K562 (cell line): ENCODE measurements at regions not wholly inside any gene's neighbourhood (a gene's known extent, or its start where the extent isn't known, plus 50 kb on each side); places are given as distances from the start of the nearest gene placed in this dataset.

Experiments
- ATAC-seq: fragments of 200-7000 bp; cut with Tn5 transposase; 3 replicates; pipeline ENCODE4 v1.9.1; 2020; ENCODE audit warnings: moderate library complexity
- BruUV-seq: library from RNA; stranded (reverse); fragments of 400-500 nt; replicated peaks from 2 replicates; lab custom pipeline; 2021; lab: Mats Ljungman, UMichigan
- CTCF ChIA-PET: fragments of 300-600 bp; formaldehyde crosslinking; extraction: SDS; loops from one replicate; lab custom pipeline; 2021; ENCODE audit warnings: low intra/inter-chr PET ratio; lab: Yijun Ruan, JAX
- POLR2A ChIA-PET: fragments of 300-600, 350-650 bp; sonication (Branson Sonifier 250); formaldehyde crosslinking; extraction: SDS; loops from one replicate; lab custom pipeline; 2021; ENCODE audit warnings: antibody characterized with exemption, inconsistent platforms; lab: Yijun Ruan, JAX
- DNase-seq, 4 experiments: peaks; one replicate each; pipeline versions ENCODE4 v3.0.0 to v3.0.0-alpha.2; 2011 to 2018; ENCODE audit warnings: low spot score in 3 of 4, mixed read lengths in 3 of 4; ENCODE audit errors: extremely low read depth in 1 of 4
- FAIRE-seq: peaks from 2 replicates; lab custom pipeline; 2011; peaks lifted over from hg19 to GRCh38; lab: Jason Lieb, UNC
- H2AFZ ChIP-seq: 2 replicates; pipeline ENCODE4 v1.6.0; 2011; ENCODE audit warnings: low read depth, low read length, control low read depth, inconsistent platforms
- H3K27ac ChIP-seq: fragments of 200-600 bp; 3 replicates; pipeline ENCODE4 v1.8.0; 2011; ENCODE audit warnings: low read depth, mild to moderate bottlenecking, control low read depth, inconsistent platforms, low read length, moderate library complexity, mixed read lengths; ENCODE audit errors: extremely low read depth
- H3K27me3 ChIP-seq, 2 experiments: fragments of 300-600 bp in 1 of 2; 2 replicates in 1 of 2; 3 replicates in 1 of 2; pipeline versions ENCODE4 v1.6.0 to v1.8.0; 2011; ENCODE audit warnings: inconsistent platforms in 2 of 2, low read length in 2 of 2, mild to moderate bottlenecking in 1 of 2, mixed read lengths in 1 of 2, moderate library complexity in 1 of 2; ENCODE audit not compliant: control insufficient read depth in 2 of 2, insufficient read depth in 2 of 2
- H3K36me3 ChIP-seq: fragments of 300-600 bp; 3 replicates; pipeline ENCODE4 v1.8.0; 2011; ENCODE audit warnings: mild to moderate bottlenecking, low read length, inconsistent platforms; ENCODE audit not compliant: control insufficient read depth, insufficient read depth
- H3K4me1 ChIP-seq, 2 experiments: fragments of 200-600 bp in 1 of 2; replicated peaks in 1 of 2; 2 replicates in 1 of 2; 3 replicates in 1 of 2; pipeline versions ENCODE4 v1.5.1 to v1.8.0; 2011; ENCODE audit warnings: inconsistent platforms in 2 of 2, low read length in 2 of 2, mild to moderate bottlenecking in 1 of 2, mixed read lengths in 1 of 2, moderate library complexity in 1 of 2; ENCODE audit not compliant: control insufficient read depth in 2 of 2, insufficient read depth in 2 of 2
- H3K4me2 ChIP-seq: 2 replicates; pipeline ENCODE4 v1.6.1; 2011; ENCODE audit warnings: low read length, control low read depth, inconsistent platforms, mixed read lengths; ENCODE audit not compliant: insufficient read depth
- H3K4me3 ChIP-seq: fragments of 200-600 bp; sonication (generic), shearing (Covaris generic); 2 replicates; pipeline ENCODE4 v1.5.1; 2016; ENCODE audit warnings: control low read depth, inconsistent platforms
- H3K79me2 ChIP-seq: fragments of 200-600 bp; 3 replicates; pipeline ENCODE4 v1.8.0; 2011; ENCODE audit warnings: low read length, inconsistent platforms; ENCODE audit not compliant: control insufficient read depth, insufficient read depth
- H3K9ac ChIP-seq, 2 experiments: 2 replicates each; pipeline versions ENCODE4 v1.6.0 to v1.6.1; 2011; ENCODE audit warnings: low read depth in 2 of 2, low read length in 2 of 2, control low read depth in 1 of 2, inconsistent platforms in 1 of 2, mild to moderate bottlenecking in 1 of 2, mixed read lengths in 1 of 2; ENCODE audit not compliant: insufficient read depth in 1 of 2
- H3K9me1 ChIP-seq: one replicate; pipeline ENCODE4 v1.6.0; 2011; ENCODE audit warnings: inconsistent platforms, mild to moderate bottlenecking, low read length, moderate library complexity; ENCODE audit not compliant: control insufficient read depth, insufficient read depth
- H3K9me3 ChIP-seq: replicated peaks from 2 replicates; pipeline ENCODE4 v1.5.1; 2011; ENCODE audit warnings: low read depth, low read length, inconsistent platforms; ENCODE audit not compliant: control insufficient read depth, insufficient read depth
- H4K20me1 ChIP-seq: replicated peaks from 2 replicates; pipeline ENCODE4 v1.6.1; 2011; ENCODE audit warnings: low read length, inconsistent platforms, mixed read lengths; ENCODE audit not compliant: control insufficient read depth, insufficient read depth
- CTBP1 ChIP-seq: fragments of 450-650 bp; IDR thresholded peaks from 2 replicates; pipeline ENCODE4 v1.6.1; 2016; ENCODE audit warnings: borderline replicate concordance
- CXXC5 ChIP-seq: fragments of 250-450 bp; sonication (Bioruptor Pico); IDR thresholded peaks from 2 replicates; pipeline ENCODE4 v1.8.0; 2022; ENCODE audit warnings: inconsistent platforms, mild to moderate bottlenecking, moderate library complexity
- FUS ChIP-seq: fragments of 200-400 bp; formaldehyde crosslinking; optimal IDR thresholded peaks from 2 replicates; pipeline ENCODE3; 2017; ENCODE audit warnings: low read depth, low read length
- HMG20B ChIP-seq: fragments of 250-450 bp; sonication (Bioruptor Pico); IDR thresholded peaks from 2 replicates; pipeline ENCODE4 v1.5.0; 2021; ENCODE audit warnings: mild to moderate bottlenecking
- HNRNPL ChIP-seq: fragments of 200-400 bp; formaldehyde crosslinking; IDR thresholded peaks from 2 replicates; pipeline ENCODE4 v1.6.1; 2017; ENCODE audit warnings: low read depth, mild to moderate bottlenecking, low read length
- MAFG ChIP-seq: fragments of 450-650 bp; conservative IDR thresholded peaks from 2 replicates; pipeline ENCODE4 v1.6.1; 2016; ENCODE audit warnings: missing genetic modification characterization, missing compliant biosample characterization
- MYBL2 ChIP-seq, 2 experiments: fragments of 450-650 bp in 1 of 2; sonication (generic) in 1 of 2; formaldehyde crosslinking in 1 of 2; IDR thresholded peaks; 2 replicates each; pipeline versions ENCODE4 v1.6.1 to v1.8.1; 2017 to 2022; ENCODE audit warnings: borderline replicate concordance in 1 of 2, inconsistent platforms in 1 of 2, low read depth in 1 of 2, mild to moderate bottlenecking in 1 of 2, missing genetic modification reagents in 1 of 2, moderate library complexity in 1 of 2
- PHF8 ChIP-seq: fragments of 200-600 bp; sonication (generic); IDR thresholded peaks from 2 replicates; pipeline ENCODE4 v1.6.1; 2012; ENCODE audit warnings: mixed run types, mild to moderate bottlenecking, inconsistent platforms, low read length, moderate library complexity, borderline replicate concordance
- PTTG1 ChIP-seq: fragments of 450-650 bp; IDR thresholded peaks from 2 replicates; pipeline ENCODE4 v1.6.1; 2016; ENCODE audit warnings: low read depth, mild to moderate bottlenecking, missing genetic modification characterization, missing compliant biosample characterization
- TFAM ChIP-seq: fragments of 250-450 bp; sonication (Bioruptor Pico); conservative IDR thresholded peaks from 2 replicates; pipeline ENCODE4 v1.5.0; 2021; ENCODE audit warnings: mild to moderate bottlenecking, moderate library complexity
- TOE1 ChIP-seq, 2 experiments: fragments of 450-650 bp in 1 of 2; sonication (generic) in 1 of 2; formaldehyde crosslinking in 1 of 2; IDR thresholded peaks; 2 replicates each; pipeline versions ENCODE4 v1.7.1 to v1.8.0; 2016 to 2022; ENCODE audit warnings: borderline replicate concordance in 2 of 2, mild to moderate bottlenecking in 2 of 2, antibody characterized with exemption in 1 of 2, inconsistent platforms in 1 of 2, low read depth in 1 of 2, missing genetic modification reagents in 1 of 2, moderate library complexity in 1 of 2
- ZNF143 ChIP-seq: sonication (generic); formaldehyde crosslinking; IDR thresholded peaks from 2 replicates; pipeline ENCODE4 v1.9.0; 2022; ENCODE audit warnings: mild to moderate bottlenecking, missing genetic modification reagents
- ZNF184 ChIP-seq: sonication (generic); formaldehyde crosslinking; IDR thresholded peaks from 2 replicates; pipeline ENCODE4 v1.5.0; 2020; ENCODE audit warnings: missing genetic modification reagents
- ZNF57 ChIP-seq: fragments of 450-650 bp; formaldehyde crosslinking; IDR thresholded peaks from 2 replicates; pipeline ENCODE4 v1.4.0; 2020; ENCODE audit warnings: mild to moderate bottlenecking, moderate library complexity
- WGBS: fragments of 100-300 bp; shearing (Covaris generic); methylation state at CpG from one replicate; pipeline ENCODE4 v1.1.6; 2016; ENCODE audit warnings: low coverage, mixed read lengths; ENCODE audit not compliant: insufficient coverage; ENCODE audit errors: missing lambda C conversion rate; 5-methylcytosine and 5-hydroxymethylcytosine counted together
- in situ Hi-C: fragments of 300-500 bp; cut with MboI; formaldehyde crosslinking; loops from 4 replicates; pipeline ENCODE4 v1.15.0; 2018; ENCODE audit warnings: inconsistent platforms, mixed read lengths
- intact Hi-C: fragments of 100-400 bp; cut with micrococcal nuclease; formaldehyde crosslinking; loops from 2 replicates; pipeline ENCODE4 v1.14.2; 2022
- TF ChIP-seq, protein P1 (sequence below): sonication (generic); formaldehyde crosslinking; IDR thresholded peaks from 2 replicates; pipeline ENCODE4 v1.8.1; 2023; ENCODE audit warnings: mild to moderate bottlenecking, missing genetic modification reagents
- TF ChIP-seq, protein P2 (sequence below): fragments of 250-450 bp; sonication (Bioruptor Pico); IDR thresholded peaks from 2 replicates; pipeline ENCODE4 v1.4.0; 2020; ENCODE audit warnings: mild to moderate bottlenecking
- TF ChIP-seq, protein P3 (sequence below): fragments of 250-450 bp; sonication (Bioruptor Pico); IDR thresholded peaks from 2 replicates; pipeline ENCODE4 v1.6.1; 2021; ENCODE audit warnings: mild to moderate bottlenecking

- TF ChIP-seq, protein P1, sequence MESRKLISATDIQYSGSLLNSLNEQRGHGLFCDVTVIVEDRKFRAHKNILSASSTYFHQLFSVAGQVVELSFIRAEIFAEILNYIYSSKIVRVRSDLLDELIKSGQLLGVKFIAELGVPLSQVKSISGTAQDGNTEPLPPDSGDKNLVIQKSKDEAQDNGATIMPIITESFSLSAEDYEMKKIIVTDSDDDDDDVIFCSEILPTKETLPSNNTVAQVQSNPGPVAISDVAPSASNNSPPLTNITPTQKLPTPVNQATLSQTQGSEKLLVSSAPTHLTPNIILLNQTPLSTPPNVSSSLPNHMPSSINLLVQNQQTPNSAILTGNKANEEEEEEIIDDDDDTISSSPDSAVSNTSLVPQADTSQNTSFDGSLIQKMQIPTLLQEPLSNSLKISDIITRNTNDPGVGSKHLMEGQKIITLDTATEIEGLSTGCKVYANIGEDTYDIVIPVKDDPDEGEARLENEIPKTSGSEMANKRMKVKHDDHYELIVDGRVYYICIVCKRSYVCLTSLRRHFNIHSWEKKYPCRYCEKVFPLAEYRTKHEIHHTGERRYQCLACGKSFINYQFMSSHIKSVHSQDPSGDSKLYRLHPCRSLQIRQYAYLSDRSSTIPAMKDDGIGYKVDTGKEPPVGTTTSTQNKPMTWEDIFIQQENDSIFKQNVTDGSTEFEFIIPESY = no peak
- TF ChIP-seq TFAM (CRISPR knock-in tag) (no peak), FUS (no peak), ZNF57 (CRISPR knock-in tag) (no peak), MYBL2 (IDR thresholded peaks at IDR 0.05; ENCODE audit: low read depth) (no peak), MYBL2 (CRISPR knock-in tag; IDR thresholded peaks at IDR 0.05; ENCODE audit: borderline replicate concordance) (no peak), PHF8 (no peak), MAFG (tag) (no peak)
Observed at GRCh38 chr6:228881-229651, 63.2 kb upstream of the DUSP22 start (continued).

DNA sequence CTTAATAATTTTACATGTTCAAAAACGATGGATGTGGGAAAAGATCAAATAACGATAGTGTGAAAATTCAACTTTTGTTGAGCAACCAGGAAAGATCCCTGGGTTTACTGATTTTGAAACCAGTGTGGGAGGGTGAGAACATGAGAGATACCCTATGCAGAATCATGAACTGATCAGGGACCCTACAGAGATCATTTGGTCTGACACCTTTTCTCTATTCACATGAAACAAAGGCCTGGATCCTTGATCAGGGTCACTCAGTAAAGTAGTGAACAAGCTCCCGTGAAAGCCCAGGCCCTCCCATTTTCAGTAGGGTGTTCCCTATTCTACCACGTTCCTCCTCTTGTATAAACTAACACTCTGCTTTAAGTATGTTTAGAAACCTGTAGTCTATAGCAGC is 60.5 kb upstream of the DUSP22 start:
- Histone ChIP-seq H3K9me3 (no peaks in the 10 kb centered on the region), H4K20me1 (no peaks in the 10 kb centered on the region), H2AFZ (no peak overlapping the region), H3K4me1 (no peaks in the 10 kb centered on the region), H3K9me1 (no peaks in the 10 kb centered on the region), H3K27me3 (peaks cover 28 to 47% of the 10 kb centered on the region in 2 experiments), H3K27ac (no peak overlapping the region), H3K4me2 (no peak overlapping the region), H3K36me3 (no peaks in the 10 kb centered on the region), H3K4me3 (no peak overlapping the region), H3K79me2 (no peaks in the 10 kb centered on the region), H3K9ac (no peak overlapping the region)
- intact Hi-C loops = no loop called here
- FAIRE-seq = no peak
- no TSS peak for BruUV-seq
- in situ Hi-C loops = no loop called here
- ChIA-PET POLR2A (no interaction called here), CTCF (no interaction called here)
- 0% methylated on average over 4 of the region's 4 CpGs for WGBS
- DNase-seq = no peak
- no peak for ATAC-seq
- no peak for TF ChIP-seq ZNF143 (CRISPR knock-in tag)
- TF ChIP-seq CXXC5 (CRISPR knock-in tag) = no peak
- TF ChIP-seq, protein P2, sequence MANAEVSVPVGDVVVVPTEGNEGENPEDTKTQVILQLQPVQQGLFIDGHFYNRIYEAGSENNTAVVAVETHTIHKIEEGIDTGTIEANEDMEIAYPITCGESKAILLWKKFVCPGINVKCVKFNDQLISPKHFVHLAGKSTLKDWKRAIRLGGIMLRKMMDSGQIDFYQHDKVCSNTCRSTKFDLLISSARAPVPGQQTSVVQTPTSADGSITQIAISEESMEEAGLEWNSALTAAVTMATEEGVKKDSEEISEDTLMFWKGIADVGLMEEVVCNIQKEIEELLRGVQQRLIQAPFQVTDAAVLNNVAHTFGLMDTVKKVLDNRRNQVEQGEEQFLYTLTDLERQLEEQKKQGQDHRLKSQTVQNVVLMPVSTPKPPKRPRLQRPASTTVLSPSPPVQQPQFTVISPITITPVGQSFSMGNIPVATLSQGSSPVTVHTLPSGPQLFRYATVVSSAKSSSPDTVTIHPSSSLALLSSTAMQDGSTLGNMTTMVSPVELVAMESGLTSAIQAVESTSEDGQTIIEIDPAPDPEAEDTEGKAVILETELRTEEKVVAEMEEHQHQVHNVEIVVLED (CRISPR knock-in tag) = no peak
- TF ChIP-seq TOE1 (IDR thresholded peaks at IDR 0.05; ENCODE audit: borderline replicate concordance) = no peak
- TF ChIP-seq TOE1 (CRISPR knock-in tag; IDR thresholded peaks at IDR 0.05; ENCODE audit: borderline replicate concordance, low read depth) = no peak
- no peak for TF ChIP-seq ZNF184
- no peak for TF ChIP-seq PTTG1
- no peak for TF ChIP-seq CTBP1
- no peak for TF ChIP-seq HMG20B (CRISPR knock-in tag)
- TF ChIP-seq, protein P3, sequence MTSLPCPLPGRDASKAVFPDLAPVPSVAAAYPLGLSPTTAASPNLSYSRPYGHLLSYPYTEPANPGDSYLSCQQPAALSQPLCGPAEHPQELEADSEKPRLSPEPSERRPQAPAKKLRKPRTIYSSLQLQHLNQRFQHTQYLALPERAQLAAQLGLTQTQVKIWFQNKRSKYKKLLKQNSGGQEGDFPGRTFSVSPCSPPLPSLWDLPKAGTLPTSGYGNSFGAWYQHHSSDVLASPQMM (CRISPR knock-in tag) = no peak
- TF ChIP-seq HNRNPL = no peak
